Activated CD4-positive, alpha-beta T cell treated with anti-CD3 and anti-CD28 coated beads, Interleukin-2, amount 50 U/mL, for 4 hours (primary cell): ENCODE measurements at regions not wholly inside any gene's neighbourhood (a gene's known extent, or its start where the extent isn't known, plus 50 kb on each side); places are given as distances from the start of the nearest gene placed in this dataset.

Experiments used
- DNase-seq, 2 experiments: peaks; one replicate each; pipeline ENCODE4 v3.0.0-alpha.2; 2020

- no peak for DNase-seq
These were observed 1485.3 kb upstream of the MIR17HG start for GRCh38 chr13:89862011-89862690.

GRCh38 chr13:89862691-89863036, 1484.8 kb upstream of the MIR17HG start:
- DNase-seq = no peak

- no peak for DNase-seq
These were observed 1482.1 kb upstream of the MIR17HG start for GRCh38 chr13:89865164-89866064.

GRCh38 chr13:89869312-89869711, 1478.2 kb upstream of the MIR17HG start:
- DNase-seq = no peak

GRCh38 chr13:89878904-89879303, 1468.6 kb upstream of the MIR17HG start:
- no peak for DNase-seq

- DNase-seq = no peak
These were observed 1467.3 kb upstream of the MIR17HG start for GRCh38 chr13:89880201-89880600.

GRCh38 chr13:89883893-89884448, 1463.5 kb upstream of the MIR17HG start:
- no peak for DNase-seq

- DNase-seq = no peak
These were observed 1456.7 kb upstream of the MIR17HG start for GRCh38 chr13:89890806-89891205.

- no peak for DNase-seq
These were observed 1456.1 kb upstream of the MIR17HG start for GRCh38 chr13:89891416-89891815.

GRCh38 chr13:89897681-89898080, 1449.8 kb upstream of the MIR17HG start:
- no peak for DNase-seq

GRCh38 chr13:89899302-89900103, 1448.0 kb upstream of the MIR17HG start:
- no peak for DNase-seq

GRCh38 chr13:89900104-89900765, 1447.3 kb upstream of the MIR17HG start:
- no peak for DNase-seq

- no peak for DNase-seq
These were observed 1445.3 kb upstream of the MIR17HG start for GRCh38 chr13:89902223-89902622.

GRCh38 chr13:89903115-89903514, 1444.4 kb upstream of the MIR17HG start:
- DNase-seq = no peak

GRCh38 chr13:89910166-89910565, 1437.3 kb upstream of the MIR17HG start:
- DNase-seq = no peak

- DNase-seq = no peak
These were observed 1430.9 kb upstream of the MIR17HG start for GRCh38 chr13:89916551-89916950.

- no peak for DNase-seq
These were observed 1427.0 kb upstream of the MIR17HG start for GRCh38 chr13:89920461-89920860.

- DNase-seq = no peak
These were observed 1424.4 kb upstream of the MIR17HG start for GRCh38 chr13:89923052-89923451.

GRCh38 chr13:89923736-89924135, 1423.8 kb upstream of the MIR17HG start:
- no peak for DNase-seq

- DNase-seq = no peak
These were observed 1422.4 kb upstream of the MIR17HG start for GRCh38 chr13:89925107-89925506.

GRCh38 chr13:89930861-89931260, 1416.6 kb upstream of the MIR17HG start:
- no peak for DNase-seq

- DNase-seq = no peak
These were observed 1414.6 kb upstream of the MIR17HG start for GRCh38 chr13:89932902-89933301.

GRCh38 chr13:89936256-89936655, 1411.2 kb upstream of the MIR17HG start:
- DNase-seq = no peak
